ENCODE measurements at regions not wholly inside any gene's neighbourhood (a gene's known extent, or its start where the extent isn't known, plus 50 kb on each side); places are given as distances from the start of the nearest gene placed in this dataset.

GRCh38 chr16:51939378-51939871, 607.5 kb downstream of the TOX3 start:
- no peak overlapping the region for H3K4me3 ChIP-seq (ENCODE audit: low read length in 2 of 2)
- H3K36me3 ChIP-seq (ENCODE audit: insufficient read depth, low read length) = no peaks in the 10 kb centered on the region
- no peak overlapping the region for H3K27ac ChIP-seq (ENCODE audit: low read depth, low read length)
- no peaks in the 10 kb centered on the region for H3K9me3 ChIP-seq (ENCODE audit: control insufficient read depth in 1 of 2, low read length in 2 of 2)
- POLR2A ChIA-PET (ENCODE audit: partially characterized antibody) = no interaction called here
- Mint-ChIP-seq H3K4me3 (no peak overlapping the region), H3K36me3 (no peaks in the 10 kb centered on the region), H3K27me3 (no peaks in the 10 kb centered on the region), H3K4me1 (no peaks in the 10 kb centered on the region), H3K9me3 (peaks cover 4 to 20% (median 10%) of the 10 kb centered on the region in 8 donors), H3K27ac (no peak overlapping the region)
- DNase-seq = no peak
- H3K27me3 ChIP-seq (ENCODE audit: insufficient read depth, low read length) = no peaks in the 10 kb centered on the region
- no peaks in the 10 kb centered on the region for H3K4me1 ChIP-seq (ENCODE audit: insufficient read depth, low read length)
- CTCF ChIA-PET (ENCODE audit: partially characterized antibody) = no interaction called here
- intact Hi-C loops (cut with micrococcal nuclease) = no loop called here

DNA sequence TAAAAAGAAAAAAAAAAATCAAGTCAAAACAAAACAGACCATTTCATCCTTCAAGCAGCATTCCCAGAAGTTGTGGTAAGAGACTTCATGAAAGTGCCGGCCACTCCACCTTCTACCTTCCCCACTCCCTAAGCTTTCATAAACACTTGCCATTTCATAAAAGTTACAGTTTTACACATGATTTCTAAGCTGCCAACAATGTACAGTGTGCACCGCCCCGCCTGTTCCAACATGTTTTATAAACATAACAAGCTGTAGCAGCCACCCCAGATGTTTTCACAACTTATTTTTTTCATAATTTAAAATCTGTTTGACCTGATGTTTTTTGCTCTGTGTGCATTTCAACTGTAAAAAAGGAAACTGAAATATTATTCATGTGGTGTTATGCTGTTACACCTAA, 608.1 kb downstream of the TOX3 start:
- intact Hi-C loops (cut with micrococcal nuclease) = no loop called here
- no peaks in the 10 kb centered on the region for H3K36me3 Mint-ChIP-seq

DNA sequence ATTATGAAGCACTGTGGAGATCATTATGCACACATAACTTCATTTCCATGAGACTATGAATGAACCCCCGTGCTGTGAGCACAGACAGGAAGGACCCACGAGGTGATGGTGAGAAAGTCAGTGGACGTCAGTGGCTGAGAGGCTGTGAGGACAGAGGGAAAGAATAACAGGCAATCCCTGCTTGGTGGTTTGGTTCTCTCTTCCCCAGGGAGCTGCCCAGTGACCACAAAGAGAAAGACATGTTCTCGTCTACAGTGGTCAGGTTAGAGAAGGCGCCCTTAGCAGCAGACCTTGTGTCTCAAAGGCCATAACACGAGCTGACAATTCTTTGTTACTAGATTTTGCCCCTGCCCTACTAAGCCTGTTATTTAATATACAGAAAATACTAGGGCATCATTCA, 609.2 kb downstream of the TOX3 start:
- H3K9me3 ChIP-seq (ENCODE audit: control insufficient read depth in 1 of 2, low read length in 2 of 2) = no peaks in the 10 kb centered on the region
- ChIA-PET CTCF (ENCODE audit: partially characterized antibody) (no interaction called here), POLR2A (ENCODE audit: partially characterized antibody) (no interaction called here)
- no peak overlapping the region for H3K27ac ChIP-seq (ENCODE audit: low read depth, low read length)
- intact Hi-C loops (cut with micrococcal nuclease) = no loop called here
- H3K4me3 ChIP-seq (ENCODE audit: low read length in 2 of 2) = no peak overlapping the region
- Mint-ChIP-seq H3K9me3 (peaks cover 2 to 24% (median 12%) of the 10 kb centered on the region in 8 donors), H3K36me3 (no peaks in the 10 kb centered on the region), H3K4me3 (no peak overlapping the region), H3K27me3 (no peaks in the 10 kb centered on the region), H3K4me1 (no peaks in the 10 kb centered on the region), H3K27ac (no peak overlapping the region)
- H3K4me1 ChIP-seq (ENCODE audit: insufficient read depth, low read length) = no peaks in the 10 kb centered on the region
- no peaks in the 10 kb centered on the region for H3K36me3 ChIP-seq (ENCODE audit: insufficient read depth, low read length)
- no peak for DNase-seq
- no peaks in the 10 kb centered on the region for H3K27me3 ChIP-seq (ENCODE audit: insufficient read depth, low read length)

More for the DNA sequence above, 608.1 kb downstream of the TOX3 start:
- H3K27ac ChIP-seq (ENCODE audit: low read depth, low read length) = no peak overlapping the region
- H3K27me3 Mint-ChIP-seq = no peaks in the 10 kb centered on the region
- ChIA-PET CTCF (ENCODE audit: partially characterized antibody) (no interaction called here), POLR2A (ENCODE audit: partially characterized antibody) (no interaction called here)
- no peaks in the 10 kb centered on the region for H3K9me3 ChIP-seq (ENCODE audit: control insufficient read depth in 1 of 2, low read length in 2 of 2)
- no peak overlapping the region for H3K4me3 Mint-ChIP-seq
- H3K4me1 Mint-ChIP-seq = no peaks in the 10 kb centered on the region
- no peak for DNase-seq
- no peaks in the 10 kb centered on the region for H3K4me1 ChIP-seq (ENCODE audit: insufficient read depth, low read length)
- H3K4me3 ChIP-seq (ENCODE audit: low read length in 2 of 2) = no peak overlapping the region
- no peaks in the 10 kb centered on the region for H3K27me3 ChIP-seq (ENCODE audit: insufficient read depth, low read length)
- no peak overlapping the region for H3K27ac Mint-ChIP-seq
- peaks cover 3 to 24% (median 12%) of the 10 kb centered on the region in 8 donors for H3K9me3 Mint-ChIP-seq
- no peaks in the 10 kb centered on the region for H3K36me3 ChIP-seq (ENCODE audit: insufficient read depth, low read length)

DNA sequence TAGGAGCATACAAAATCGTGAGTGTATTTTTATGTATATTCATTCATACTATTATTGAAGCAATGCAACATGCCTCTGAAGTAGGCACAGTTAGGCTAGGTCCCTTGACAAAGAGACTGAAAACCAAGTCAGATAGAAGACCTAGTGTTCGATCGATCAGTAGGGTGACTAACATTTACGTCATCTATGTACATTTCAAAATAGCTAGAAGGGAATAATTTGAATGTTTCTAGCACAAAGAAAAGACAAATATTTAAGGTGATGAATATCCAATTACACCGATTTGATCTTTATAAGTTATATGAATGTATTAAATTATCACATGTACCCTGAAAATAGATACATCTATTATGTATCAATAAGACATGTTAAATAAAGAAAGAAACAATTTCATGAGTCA, 610.1 kb downstream of the TOX3 start:
- POLR2A ChIA-PET (ENCODE audit: partially characterized antibody) = no interaction called here
- H3K27ac Mint-ChIP-seq = no peak overlapping the region
- H3K9me3 Mint-ChIP-seq = peaks cover 2 to 22% (median 11%) of the 10 kb centered on the region in 8 donors
- Histone ChIP-seq H3K27ac (ENCODE audit: low read depth, low read length) (no peak overlapping the region), H3K9me3 (ENCODE audit: control insufficient read depth in 1 of 2, low read length in 2 of 2) (no peaks in the 10 kb centered on the region), H3K27me3 (ENCODE audit: insufficient read depth, low read length) (no peaks in the 10 kb centered on the region), H3K4me3 (ENCODE audit: low read length in 2 of 2) (no peak overlapping the region), H3K4me1 (ENCODE audit: insufficient read depth, low read length) (no peaks in the 10 kb centered on the region), H3K36me3 (ENCODE audit: insufficient read depth, low read length) (no peaks in the 10 kb centered on the region)
- no peaks in the 10 kb centered on the region for H3K36me3 Mint-ChIP-seq
- CTCF ChIA-PET (ENCODE audit: partially characterized antibody) = no interaction called here
- no peaks in the 10 kb centered on the region for H3K4me1 Mint-ChIP-seq
- H3K27me3 Mint-ChIP-seq = no peaks in the 10 kb centered on the region
- no peak overlapping the region for H3K4me3 Mint-ChIP-seq
- DNase-seq = no peak
- intact Hi-C loops (cut with micrococcal nuclease) = no loop called here

DNA sequence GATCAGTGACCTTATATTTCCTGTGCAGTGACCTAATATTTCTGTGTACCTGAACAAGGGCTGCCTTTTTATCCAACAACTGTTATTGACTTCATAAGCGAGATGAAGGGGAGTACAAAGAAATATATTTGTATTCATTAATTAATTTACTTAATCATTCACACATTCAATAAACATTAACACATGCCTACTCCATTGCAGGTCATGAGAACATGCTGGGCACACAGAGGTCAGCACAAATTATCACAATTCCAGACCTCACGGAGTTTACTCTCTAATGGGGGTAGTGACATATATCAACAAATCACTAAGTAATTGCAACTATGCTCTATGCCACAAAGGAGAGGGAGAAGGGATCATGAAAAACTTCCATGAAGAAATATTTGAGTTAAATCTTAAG, 614.6 kb downstream of the TOX3 start:
- ChIA-PET POLR2A (ENCODE audit: partially characterized antibody) (no interaction called here), CTCF (ENCODE audit: partially characterized antibody) (no interaction called here)
- H3K9me3 Mint-ChIP-seq = peaks cover 1 to 19% (median 5%) of the 10 kb centered on the region in 8 donors
- no peaks in the 10 kb centered on the region for H3K4me1 Mint-ChIP-seq
- Histone ChIP-seq H3K9me3 (ENCODE audit: control insufficient read depth in 1 of 2, low read length in 2 of 2) (no peaks in the 10 kb centered on the region), H3K4me3 (ENCODE audit: low read length in 2 of 2) (no peak overlapping the region), H3K27me3 (ENCODE audit: insufficient read depth, low read length) (no peaks in the 10 kb centered on the region), H3K27ac (ENCODE audit: low read depth, low read length) (no peak overlapping the region), H3K4me1 (ENCODE audit: insufficient read depth, low read length) (no peaks in the 10 kb centered on the region), H3K36me3 (ENCODE audit: insufficient read depth, low read length) (no peaks in the 10 kb centered on the region)
- H3K27me3 Mint-ChIP-seq = no peaks in the 10 kb centered on the region
- intact Hi-C loops (cut with micrococcal nuclease) = no loop called here
- no peak for DNase-seq
- H3K4me3 Mint-ChIP-seq = no peak overlapping the region
- H3K27ac Mint-ChIP-seq = no peak overlapping the region
- no peaks in the 10 kb centered on the region for H3K36me3 Mint-ChIP-seq

- Mint-ChIP-seq H3K4me1 (no peaks in the 10 kb centered on the region), H3K9me3 (peaks cover 2 to 16% (median 5%) of the 10 kb centered on the region in 8 donors), H3K27me3 (no peaks in the 10 kb centered on the region), H3K36me3 (no peaks in the 10 kb centered on the region), H3K4me3 (no peak overlapping the region), H3K27ac (no peak overlapping the region)
- Histone ChIP-seq H3K36me3 (ENCODE audit: insufficient read depth, low read length) (no peaks in the 10 kb centered on the region), H3K27me3 (ENCODE audit: insufficient read depth, low read length) (no peaks in the 10 kb centered on the region), H3K27ac (ENCODE audit: low read depth, low read length) (no peak overlapping the region), H3K9me3 (ENCODE audit: control insufficient read depth in 1 of 2, low read length in 2 of 2) (no peaks in the 10 kb centered on the region), H3K4me3 (ENCODE audit: low read length in 2 of 2) (no peak overlapping the region), H3K4me1 (ENCODE audit: insufficient read depth, low read length) (no peaks in the 10 kb centered on the region)
- DNase-seq = no peak
- ChIA-PET CTCF (ENCODE audit: partially characterized antibody) (no interaction called here), POLR2A (ENCODE audit: partially characterized antibody) (no interaction called here)
- intact Hi-C loops (cut with micrococcal nuclease) = no loop called here
These were observed 615.3 kb downstream of the TOX3 start for GRCh38 chr16:51931653-51932052.

GRCh38 chr16:51924744-51925143, 622.2 kb downstream of the TOX3 start:
- no peaks in the 10 kb centered on the region for H3K27me3 Mint-ChIP-seq
- H3K4me3 Mint-ChIP-seq = no peak overlapping the region
- no peaks in the 10 kb centered on the region for H3K36me3 Mint-ChIP-seq
- Histone ChIP-seq H3K27ac (ENCODE audit: low read depth, low read length) (no peak overlapping the region), H3K4me3 (ENCODE audit: low read length in 2 of 2) (no peak overlapping the region), H3K4me1 (ENCODE audit: insufficient read depth, low read length) (no peaks in the 10 kb centered on the region), H3K36me3 (ENCODE audit: insufficient read depth, low read length) (no peaks in the 10 kb centered on the region), H3K27me3 (ENCODE audit: insufficient read depth, low read length) (no peaks in the 10 kb centered on the region), H3K9me3 (ENCODE audit: control insufficient read depth in 1 of 2, low read length in 2 of 2) (no peaks in the 10 kb centered on the region)
- H3K9me3 Mint-ChIP-seq = peaks cover 0 to 17% (median 9%) of the 10 kb centered on the region in 8 donors
- no peak overlapping the region for H3K27ac Mint-ChIP-seq
- DNase-seq = no peak
- H3K4me1 Mint-ChIP-seq = no peaks in the 10 kb centered on the region
- ChIA-PET CTCF (ENCODE audit: partially characterized antibody) (no interaction called here), POLR2A (ENCODE audit: partially characterized antibody) (no interaction called here)
- intact Hi-C loops (cut with micrococcal nuclease) = no loop called here

GRCh38 chr16:51922476-51922875, 624.5 kb downstream of the TOX3 start:
- CTCF ChIA-PET (ENCODE audit: partially characterized antibody) = no interaction called here
- POLR2A ChIA-PET (ENCODE audit: partially characterized antibody) = no interaction called here
- Mint-ChIP-seq H3K27ac (no peak overlapping the region), H3K9me3 (peaks cover 0 to 15% (median 9%) of the 10 kb centered on the region in 8 donors), H3K27me3 (no peaks in the 10 kb centered on the region), H3K36me3 (no peaks in the 10 kb centered on the region), H3K4me3 (no peak overlapping the region), H3K4me1 (no peaks in the 10 kb centered on the region)
- Histone ChIP-seq H3K27ac (ENCODE audit: low read depth, low read length) (no peak overlapping the region), H3K27me3 (ENCODE audit: insufficient read depth, low read length) (no peaks in the 10 kb centered on the region), H3K4me1 (ENCODE audit: insufficient read depth, low read length) (no peaks in the 10 kb centered on the region), H3K4me3 (ENCODE audit: low read length in 2 of 2) (no peak overlapping the region), H3K9me3 (ENCODE audit: control insufficient read depth in 1 of 2, low read length in 2 of 2) (no peaks in the 10 kb centered on the region), H3K36me3 (ENCODE audit: insufficient read depth, low read length) (no peaks in the 10 kb centered on the region)
- DNase-seq = no peak
- intact Hi-C loops (cut with micrococcal nuclease) = no loop called here

All from CD4-positive, alpha-beta memory T cell (primary cell).